ENCODE measurements at regions not wholly inside any gene's neighbourhood (a gene's known extent, or its start where the extent isn't known, plus 50 kb on each side); places are given as distances from the start of the nearest gene placed in this dataset.

DNA sequence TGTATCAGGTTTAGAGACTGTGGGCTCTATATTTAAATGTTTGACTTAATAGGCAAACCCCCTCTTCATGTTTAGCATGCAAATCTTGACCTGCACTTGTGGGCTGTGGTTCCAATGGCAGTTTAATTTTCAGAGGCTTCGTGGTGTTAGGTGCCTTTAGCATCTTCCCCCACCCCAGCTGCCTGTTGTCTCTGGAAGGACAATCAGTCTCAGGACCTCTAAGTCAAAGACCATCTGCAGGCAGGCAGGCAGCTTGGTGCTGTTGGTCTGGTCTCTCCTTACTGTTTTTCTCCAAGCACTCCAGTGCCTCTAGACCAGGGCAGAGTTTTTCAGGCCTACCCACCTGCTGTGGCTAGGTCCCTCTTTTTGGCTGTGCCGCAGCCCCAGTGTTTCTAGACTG lies 990.4 kb downstream of the CDH11 start:
- H3K36me3 ChIP-seq (ENCODE audit: insufficient read depth, low read length) = no peaks in the 10 kb centered on the region
- no peak overlapping the region for H3K9ac ChIP-seq (ENCODE audit: low read depth, low read length)
- no peak overlapping the region for H3K4me2 ChIP-seq (ENCODE audit: low read length)
- no peaks in the 10 kb centered on the region for H3K27me3 ChIP-seq (ENCODE audit: control insufficient read depth, insufficient read depth, low read length)
- H3K4me1 ChIP-seq (ENCODE audit: control insufficient read depth, insufficient read depth, low read length) = no peaks in the 10 kb centered on the region
- H3K4me3 ChIP-seq (ENCODE audit: low read length) = no peak overlapping the region
- no peaks in the 10 kb centered on the region for H3K9me3 ChIP-seq (replicated peaks; ENCODE audit: low read length)

DNA sequence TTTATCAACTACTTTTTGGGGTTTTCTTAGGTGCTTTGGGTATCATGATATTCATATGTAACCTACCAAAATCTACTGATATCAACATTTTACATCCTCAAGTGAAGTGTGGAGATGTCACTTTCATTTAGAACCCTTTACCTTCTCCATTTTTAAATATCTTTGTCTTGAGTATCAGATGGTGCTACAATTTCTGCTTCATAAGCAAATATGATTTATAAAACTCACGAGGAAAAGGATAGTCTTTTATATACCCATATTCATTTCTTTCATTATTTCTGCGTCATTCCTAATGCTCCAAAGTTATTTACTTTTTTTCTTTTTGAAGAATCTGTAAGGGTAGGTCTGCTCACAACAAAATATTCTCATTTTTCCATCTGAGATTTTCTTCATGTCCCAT lies 991.7 kb downstream of the CDH11 start:
- no peak overlapping the region for H3K9ac ChIP-seq (ENCODE audit: low read depth, low read length)
- no peak overlapping the region for H3K4me3 ChIP-seq (ENCODE audit: low read length)
- H3K36me3 ChIP-seq (ENCODE audit: insufficient read depth, low read length) = no peaks in the 10 kb centered on the region
- no peak overlapping the region for H3K4me2 ChIP-seq (ENCODE audit: low read length)
- no peaks in the 10 kb centered on the region for H3K4me1 ChIP-seq (ENCODE audit: control insufficient read depth, insufficient read depth, low read length)
- no peaks in the 10 kb centered on the region for H3K27me3 ChIP-seq (ENCODE audit: control insufficient read depth, insufficient read depth, low read length)
- no peaks in the 10 kb centered on the region for H3K9me3 ChIP-seq (replicated peaks; ENCODE audit: low read length)

DNA sequence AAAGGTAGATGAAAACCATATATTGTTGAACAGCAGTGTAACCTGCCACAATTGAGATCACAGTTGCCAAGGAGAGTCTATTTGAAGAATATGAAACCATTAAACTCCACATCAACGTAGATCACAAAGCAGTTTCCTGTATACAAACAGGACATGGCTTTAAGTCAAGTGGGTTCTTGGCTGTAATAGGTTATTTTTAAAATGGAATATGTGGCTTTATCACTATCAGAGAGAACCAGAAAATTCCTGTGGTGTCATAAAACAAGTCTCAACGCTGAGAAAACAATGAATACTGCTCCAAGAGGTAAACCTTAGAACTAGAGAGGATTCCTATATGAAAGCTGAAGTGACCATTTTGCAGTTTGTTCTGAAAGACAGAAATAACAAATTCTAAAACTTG lies 999.7 kb downstream of the CDH11 start:
- H3K9me3 ChIP-seq (replicated peaks; ENCODE audit: low read length) = no peaks in the 10 kb centered on the region
- H3K4me2 ChIP-seq (ENCODE audit: low read length) = no peak overlapping the region
- no peaks in the 10 kb centered on the region for H3K36me3 ChIP-seq (ENCODE audit: insufficient read depth, low read length)
- H3K4me3 ChIP-seq (ENCODE audit: low read length) = no peak overlapping the region
- H3K27me3 ChIP-seq (ENCODE audit: control insufficient read depth, insufficient read depth, low read length) = no peaks in the 10 kb centered on the region
- H3K4me1 ChIP-seq (ENCODE audit: control insufficient read depth, insufficient read depth, low read length) = peaks cover 6% of the 10 kb centered on the region
- H3K9ac ChIP-seq (ENCODE audit: low read depth, low read length) = no peak overlapping the region

GRCh38 chr16:64121473-64121872 lies 1000.4 kb downstream of the CDH11 start:
- H3K4me1 ChIP-seq (ENCODE audit: control insufficient read depth, insufficient read depth, low read length) = peaks cover 6% of the 10 kb centered on the region
- H3K36me3 ChIP-seq (ENCODE audit: insufficient read depth, low read length) = no peaks in the 10 kb centered on the region
- no peak overlapping the region for H3K4me3 ChIP-seq (ENCODE audit: low read length)
- no peaks in the 10 kb centered on the region for H3K27me3 ChIP-seq (ENCODE audit: control insufficient read depth, insufficient read depth, low read length)
- H3K9ac ChIP-seq (ENCODE audit: low read depth, low read length) = no peak overlapping the region
- H3K9me3 ChIP-seq (replicated peaks; ENCODE audit: low read length) = no peaks in the 10 kb centered on the region
- H3K4me2 ChIP-seq (ENCODE audit: low read length) = no peak overlapping the region

- Histone ChIP-seq H3K27me3 (ENCODE audit: control insufficient read depth, insufficient read depth, low read length) (no peaks in the 10 kb centered on the region), H3K9ac (ENCODE audit: low read depth, low read length) (no peak overlapping the region), H3K36me3 (ENCODE audit: insufficient read depth, low read length) (no peaks in the 10 kb centered on the region), H3K4me1 (ENCODE audit: control insufficient read depth, insufficient read depth, low read length) (peaks cover under 1% of the 10 kb centered on the region), H3K4me3 (ENCODE audit: low read length) (no peak overlapping the region), H3K9me3 (replicated peaks; ENCODE audit: low read length) (no peaks in the 10 kb centered on the region), H3K4me2 (ENCODE audit: low read length) (no peak overlapping the region)
These were observed 1005.7 kb downstream of the CDH11 start for GRCh38 chr16:64116151-64116550.

- no peaks in the 10 kb centered on the region for H3K4me1 ChIP-seq (ENCODE audit: control insufficient read depth, insufficient read depth, low read length)
- no peak overlapping the region for H3K4me2 ChIP-seq (ENCODE audit: low read length)
These were observed 1012.6 kb downstream of the CDH11 start for GRCh38 chr16:64109241-64109640.

GRCh38 chr16:64102654-64103053 lies 1019.2 kb downstream of the CDH11 start:
- no peak overlapping the region for H3K9ac ChIP-seq (ENCODE audit: low read depth, low read length)
- H3K4me1 ChIP-seq (ENCODE audit: control insufficient read depth, insufficient read depth, low read length) = no peaks in the 10 kb centered on the region
- H3K4me3 ChIP-seq (ENCODE audit: low read length) = no peak overlapping the region
- H3K9me3 ChIP-seq (replicated peaks; ENCODE audit: low read length) = no peaks in the 10 kb centered on the region
- H3K4me2 ChIP-seq (ENCODE audit: low read length) = no peak overlapping the region
- no peaks in the 10 kb centered on the region for H3K27me3 ChIP-seq (ENCODE audit: control insufficient read depth, insufficient read depth, low read length)
- no peaks in the 10 kb centered on the region for H3K36me3 ChIP-seq (ENCODE audit: insufficient read depth, low read length)

More at GRCh38 chr16:64109241-64109640, 1012.6 kb downstream of the CDH11 start:
- no peaks in the 10 kb centered on the region for H3K27me3 ChIP-seq (ENCODE audit: control insufficient read depth, insufficient read depth, low read length)
- no peaks in the 10 kb centered on the region for H3K36me3 ChIP-seq (ENCODE audit: insufficient read depth, low read length)
- H3K4me3 ChIP-seq (ENCODE audit: low read length) = no peak overlapping the region
- no peak overlapping the region for H3K9ac ChIP-seq (ENCODE audit: low read depth, low read length)
- no peaks in the 10 kb centered on the region for H3K9me3 ChIP-seq (replicated peaks; ENCODE audit: low read length)

- Histone ChIP-seq H3K4me3 (ENCODE audit: low read length) (no peak overlapping the region), H3K9ac (ENCODE audit: low read depth, low read length) (no peak overlapping the region), H3K36me3 (ENCODE audit: insufficient read depth, low read length) (no peaks in the 10 kb centered on the region), H3K4me2 (ENCODE audit: low read length) (no peak overlapping the region), H3K9me3 (replicated peaks; ENCODE audit: low read length) (no peaks in the 10 kb centered on the region), H3K27me3 (ENCODE audit: control insufficient read depth, insufficient read depth, low read length) (no peaks in the 10 kb centered on the region), H3K4me1 (ENCODE audit: control insufficient read depth, insufficient read depth, low read length) (peaks cover 11% of the 10 kb centered on the region)
These were observed 1023.4 kb downstream of the CDH11 start for GRCh38 chr16:64098451-64098850.

DNA sequence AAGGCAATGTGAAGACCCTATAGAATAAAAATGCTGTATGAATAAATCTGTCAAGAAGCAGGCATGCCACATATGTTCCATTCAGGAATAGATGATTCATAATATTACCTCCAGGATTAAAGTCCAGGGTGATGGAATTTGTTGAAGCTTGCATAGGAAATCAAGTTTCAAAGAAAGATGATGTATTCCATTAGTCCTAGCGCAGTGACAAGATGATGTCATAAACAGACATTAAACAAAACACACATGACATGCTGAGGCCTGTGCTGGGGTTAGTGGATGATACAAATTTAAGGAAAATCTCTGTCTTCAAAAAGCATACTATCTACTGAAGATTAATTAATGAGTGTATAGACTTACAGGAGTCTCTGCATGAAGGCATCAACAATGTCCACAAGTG lies 1025.2 kb downstream of the CDH11 start:
- Histone ChIP-seq H3K27me3 (ENCODE audit: control insufficient read depth, insufficient read depth, low read length) (no peaks in the 10 kb centered on the region), H3K9me3 (replicated peaks; ENCODE audit: low read length) (no peaks in the 10 kb centered on the region), H3K9ac (ENCODE audit: low read depth, low read length) (no peak overlapping the region), H3K4me3 (ENCODE audit: low read length) (no peak overlapping the region), H3K4me2 (ENCODE audit: low read length) (no peak overlapping the region), H3K4me1 (ENCODE audit: control insufficient read depth, insufficient read depth, low read length) (peaks cover 24% of the 10 kb centered on the region), H3K36me3 (ENCODE audit: insufficient read depth, low read length) (no peaks in the 10 kb centered on the region)

DNA sequence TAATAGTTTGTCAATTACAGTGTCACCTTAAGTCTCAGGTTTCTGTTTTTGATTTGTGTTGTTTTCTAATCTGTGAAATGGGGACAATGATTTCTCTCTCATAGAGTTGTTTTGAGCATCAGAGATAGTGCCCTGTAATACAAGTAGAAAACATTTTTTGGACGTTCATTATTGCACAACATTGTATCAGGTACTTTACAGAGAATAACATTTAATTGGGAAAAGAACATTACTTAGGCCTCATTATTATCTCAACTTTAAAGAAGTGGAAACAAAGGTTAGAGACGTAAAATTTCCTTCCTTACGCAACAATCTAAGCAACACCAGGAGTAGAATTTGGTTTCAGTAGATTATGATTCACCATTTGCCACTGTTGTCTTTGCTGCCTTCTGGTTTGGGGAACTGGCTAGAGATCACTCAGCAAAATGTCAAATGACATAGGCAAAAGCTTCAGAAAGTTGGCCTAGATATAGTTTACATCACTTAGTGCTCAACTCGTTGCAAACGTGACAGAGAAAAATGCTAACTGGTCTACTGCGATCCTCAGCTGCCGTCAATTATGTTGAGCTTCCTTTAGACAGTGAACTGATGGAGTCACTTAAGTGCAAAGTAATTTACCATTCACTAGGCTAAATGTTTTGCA lies 1026.8 kb downstream of the CDH11 start:
- Histone ChIP-seq H3K4me3 (ENCODE audit: low read length) (no peak overlapping the region), H3K4me2 (ENCODE audit: low read length) (no peak overlapping the region), H3K9me3 (replicated peaks; ENCODE audit: low read length) (no peaks in the 10 kb centered on the region), H3K4me1 (ENCODE audit: control insufficient read depth, insufficient read depth, low read length) (peaks cover 25% of the 10 kb centered on the region), H3K9ac (ENCODE audit: low read depth, low read length) (no peak overlapping the region), H3K27me3 (ENCODE audit: control insufficient read depth, insufficient read depth, low read length) (no peaks in the 10 kb centered on the region), H3K36me3 (ENCODE audit: insufficient read depth, low read length) (no peaks in the 10 kb centered on the region)

GRCh38 chr16:64094181-64094965 lies 1027.5 kb downstream of the CDH11 start:
- Histone ChIP-seq H3K27me3 (ENCODE audit: control insufficient read depth, insufficient read depth, low read length) (no peaks in the 10 kb centered on the region), H3K36me3 (ENCODE audit: insufficient read depth, low read length) (no peaks in the 10 kb centered on the region), H3K9me3 (replicated peaks; ENCODE audit: low read length) (no peaks in the 10 kb centered on the region), H3K4me2 (ENCODE audit: low read length) (no peak overlapping the region), H3K4me1 (ENCODE audit: control insufficient read depth, insufficient read depth, low read length) (peaks cover 25% of the 10 kb centered on the region), H3K9ac (ENCODE audit: low read depth, low read length) (no peak overlapping the region), H3K4me3 (ENCODE audit: low read length) (no peak overlapping the region)

DNA sequence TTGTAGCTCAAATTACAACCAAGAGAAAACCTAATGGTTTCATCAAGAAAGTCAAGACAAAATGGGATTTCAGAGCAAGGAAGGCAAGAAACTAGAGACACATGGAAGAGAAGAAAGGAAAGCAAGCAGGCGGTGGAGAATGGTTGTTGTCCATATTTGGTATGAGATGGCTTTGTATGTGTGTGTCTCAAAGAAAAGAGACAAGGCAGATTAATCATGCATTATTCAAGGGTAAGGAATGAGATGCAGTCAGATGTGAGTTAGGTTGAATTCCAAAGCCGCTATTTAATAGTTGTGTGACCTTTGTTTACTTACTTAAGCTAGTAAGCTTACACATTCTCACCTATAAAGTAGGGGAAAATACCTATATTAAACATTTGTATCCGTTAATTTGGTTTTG lies 1029.6 kb downstream of the CDH11 start:
- peak overlapping the region; percentile 11 for H3K4me2 ChIP-seq (ENCODE audit: low read length)
- H3K36me3 ChIP-seq (ENCODE audit: insufficient read depth, low read length) = no peaks in the 10 kb centered on the region
- H3K27me3 ChIP-seq (ENCODE audit: control insufficient read depth, insufficient read depth, low read length) = no peaks in the 10 kb centered on the region
- H3K4me3 ChIP-seq (ENCODE audit: low read length) = no peak overlapping the region
- H3K4me1 ChIP-seq (ENCODE audit: control insufficient read depth, insufficient read depth, low read length) = peaks cover 25% of the 10 kb centered on the region
- H3K9me3 ChIP-seq (replicated peaks; ENCODE audit: low read length) = no peaks in the 10 kb centered on the region
- H3K9ac ChIP-seq (ENCODE audit: low read depth, low read length) = peak overlapping the region; percentile 39
